GM23248 (cell line): ENCODE measurements at regions not wholly inside any gene's neighbourhood (a gene's known extent, or its start where the extent isn't known, plus 50 kb on each side); places are given as distances from the start of the nearest gene placed in this dataset.
"Not testable (repeated sequence)": the region's sequence is repeated elsewhere in the genome, so short reads cannot be mapped to it uniquely, and the experiment has no call there.

Source experiments
- EZH2 ChIP-seq: fragments of 200-600 bp; sonication (generic); IDR thresholded peaks from 2 replicates; pipeline ENCODE4 v1.6.1; 2018; ENCODE audit warnings: antibody characterized with exemption, mild to moderate bottlenecking; ENCODE audit not compliant: insufficient read depth, poor library complexity, severe bottlenecking
- EZH2phosphoT487 ChIP-seq: fragments of 200-600 bp; sonication (generic); IDR thresholded peaks from 2 replicates; pipeline ENCODE4 v1.6.1; 2018; ENCODE audit warnings: antibody characterized with exemption, moderate library complexity, mild to moderate bottlenecking, low read depth; ENCODE audit not compliant: insufficient read depth

DNA sequence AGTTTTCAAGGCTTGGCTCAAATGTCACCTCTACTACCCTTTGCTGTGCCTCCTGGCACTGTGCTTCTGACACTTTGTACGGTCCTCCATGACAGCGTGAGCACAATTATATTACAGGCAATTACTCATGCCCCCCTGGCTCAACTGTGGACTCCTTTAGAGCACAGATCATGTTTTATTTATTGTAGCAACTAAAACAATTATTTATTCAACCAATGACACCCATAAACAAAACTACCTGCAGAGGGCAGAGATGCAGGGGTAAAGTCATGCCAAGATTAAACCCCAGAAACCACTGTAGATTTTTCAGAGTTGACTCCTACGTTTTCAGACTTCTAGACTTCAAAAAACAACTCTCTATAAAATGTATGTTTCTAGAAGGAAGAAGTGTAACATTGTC is 72.8 kb upstream of the PLEKHM1 start:
- TF ChIP-seq EZH2phosphoT487, EZH2: not testable (repeated sequence)
